B cell (primary cell): ENCODE measurements at regions not wholly inside any gene's neighbourhood (a gene's known extent, or its start where the extent isn't known, plus 50 kb on each side); places are given as distances from the start of the nearest gene placed in this dataset. TPM values are rescaled to one million over a fixed set of nuclear protein-coding genes. Genes with fewer than 3 reads are reported as not detected.
"Not testable (repeated sequence)": the region's sequence is repeated elsewhere in the genome, so short reads cannot be mapped to it uniquely, and the experiment has no call there.

Source experiments
- ATAC-seq: fragments of 200-7000 bp; cut with Tn5 transposase; one replicate; pipeline ENCODE4 v1.10.0; 2021; ENCODE audit warnings: low read depth, mild to moderate bottlenecking, moderate number of reproducible peaks, moderate library complexity
- CTCF ChIA-PET: fragments of 350-600 bp; sonication (Branson Sonifier 250); formaldehyde crosslinking; loops from one replicate; lab custom pipeline; 2021; ENCODE audit warnings: antibody characterized with exemption, inconsistent platforms; lab: Charles Lee
- POLR2A ChIA-PET: fragments of 350-600 bp; sonication (Branson Sonifier 250); formaldehyde crosslinking; loops from one replicate; lab custom pipeline; 2021; ENCODE audit warnings: antibody characterized with exemption; lab: Charles Lee
- DNase-seq: peaks from one replicate; pipeline ENCODE4 v3.0.0; 2013
- H2AFZ ChIP-seq: 2 replicates; pipeline ENCODE4 v1.6.1; 2012; ENCODE audit warnings: mild to moderate bottlenecking, low read depth, low read length; ENCODE audit not compliant: insufficient read depth, poor library complexity, severe bottlenecking
- H3K27ac ChIP-seq, 2 donors: 1 replicate in 1 of 2; 2 replicates in 1 of 2; pipeline ENCODE4 v1.5.1; 2012 to 2013; ENCODE audit warnings: low read length in 2 of 2, mild to moderate bottlenecking in 2 of 2, moderate library complexity in 1 of 2
- H3K27me3 ChIP-seq, 4 experiments: fragments of 200-600 bp in 1 of 4; sonication (generic) in 1 of 4; replicated peaks in 1 of 4; 1 replicate in 2 of 4; 2 replicates in 2 of 4; pipeline versions ENCODE4 v1.6.1 to v1.7.0; 2013 to 2016; ENCODE audit warnings: low read length in 3 of 4, mild to moderate bottlenecking in 2 of 4, mixed read lengths in 1 of 4, moderate library complexity in 1 of 4; ENCODE audit not compliant: insufficient read depth in 4 of 4, control insufficient read depth in 3 of 4; ENCODE audit errors: control extremely low read depth in 1 of 4
- H3K36me3 ChIP-seq, 2 experiments: replicated peaks in 1 of 2; 1 replicate in 1 of 2; 2 replicates in 1 of 2; pipeline versions ENCODE4 v1.6.1 to v1.7.1; 2013; ENCODE audit warnings: low read length in 1 of 2; ENCODE audit not compliant: insufficient read depth in 2 of 2, control insufficient read depth in 1 of 2; ENCODE audit errors: control extremely low read depth in 1 of 2, extremely low read depth in 1 of 2
- H3K4me1 ChIP-seq, 2 donors: fragments of 200-600 bp in 1 of 2; sonication (generic) in 1 of 2; 1 replicate in 1 of 2; 2 replicates in 1 of 2; pipeline versions ENCODE4 v1.5.1 to v1.6.1; 2013 to 2017; ENCODE audit warnings: low read length in 2 of 2; ENCODE audit not compliant: control insufficient read depth in 2 of 2, insufficient read depth in 2 of 2
- H3K4me2 ChIP-seq: replicated peaks from 2 replicates; pipeline ENCODE3; 2012; ENCODE audit warnings: mild to moderate bottlenecking, low read depth, low read length; ENCODE audit not compliant: poor library complexity, severe bottlenecking
- H3K4me3 ChIP-seq, 5 experiments: fragments of 200-600 bp in 1 of 5; sonication (generic) in 1 of 5; 1 replicate in 3 of 5; 2 replicates in 2 of 5; pipeline versions ENCODE4 v1.5.1 to v1.7.0; 2011 to 2016; ENCODE audit warnings: low read length in 4 of 5, mild to moderate bottlenecking in 4 of 5, low read depth in 2 of 5, control low read depth in 1 of 5, moderate library complexity in 1 of 5; ENCODE audit not compliant: insufficient read depth in 1 of 5; ENCODE audit errors: control extremely low read depth in 1 of 5, extremely low read depth in 1 of 5
- H3K79me2 ChIP-seq: fragments of 200-600 bp; sonication (generic); one replicate; pipeline ENCODE4 v1.6.0; 2016; ENCODE audit warnings: low read length; ENCODE audit not compliant: control insufficient read depth, insufficient read depth
- H3K9ac ChIP-seq: fragments of 200-600 bp; sonication (generic); 2 replicates; pipeline ENCODE4 v1.6.1; 2017; ENCODE audit warnings: mild to moderate bottlenecking, low read length, moderate library complexity
- H3K9me3 ChIP-seq, 3 donors: one replicate each; pipeline versions ENCODE4 v1.6.1 to v1.7.1; 2013; ENCODE audit warnings: low read length in 2 of 3; ENCODE audit not compliant: control insufficient read depth in 2 of 3, insufficient read depth in 1 of 3; ENCODE audit errors: control extremely low read depth in 1 of 3
- H4K20me1 ChIP-seq: 2 replicates; pipeline ENCODE4 v1.6.0; 2012; ENCODE audit warnings: mild to moderate bottlenecking, low read length; ENCODE audit not compliant: insufficient read depth, control insufficient read depth, poor library complexity, severe bottlenecking
- H3K27ac Mint-ChIP-seq: one replicate; pipeline ENCODE4 v1.8.0; 2021; ENCODE audit warnings: mixed read lengths
- H3K27me3 Mint-ChIP-seq: one replicate; pipeline ENCODE4 v1.8.0; 2021; ENCODE audit warnings: mixed read lengths
- H3K4me1 Mint-ChIP-seq: one replicate; pipeline ENCODE4 v1.8.0; 2021; ENCODE audit warnings: mixed read lengths
- H3K4me3 Mint-ChIP-seq: one replicate; pipeline ENCODE4 v1.8.0; 2021; ENCODE audit warnings: mixed read lengths
- H3K9me3 Mint-ChIP-seq: one replicate; pipeline ENCODE4 v1.8.0; 2022; ENCODE audit warnings: mixed read lengths; ENCODE audit not compliant: insufficient read depth
- WGBS: methylation state at CpG from one replicate; pipeline ENCODE4 v1.1.5; 2013; ENCODE audit warnings: missing lambda C conversion rate; ENCODE audit not compliant: insufficient coverage; 5-methylcytosine and 5-hydroxymethylcytosine counted together
- intact Hi-C: fragments of 100-400 bp; cut with micrococcal nuclease; formaldehyde crosslinking; loops from one replicate; pipeline ENCODE4 v1.10.0; 2022
- small RNA-seq: library from RNA; depleted of rRNA; stranded (forward); fragments of <200 nt; gene quantifications from one replicate; pipeline ENCODE3, GENCODE V24; 2012; ENCODE audit warnings: low replicate concordance, low read depth; ENCODE audit not compliant: insufficient read length

DNA sequence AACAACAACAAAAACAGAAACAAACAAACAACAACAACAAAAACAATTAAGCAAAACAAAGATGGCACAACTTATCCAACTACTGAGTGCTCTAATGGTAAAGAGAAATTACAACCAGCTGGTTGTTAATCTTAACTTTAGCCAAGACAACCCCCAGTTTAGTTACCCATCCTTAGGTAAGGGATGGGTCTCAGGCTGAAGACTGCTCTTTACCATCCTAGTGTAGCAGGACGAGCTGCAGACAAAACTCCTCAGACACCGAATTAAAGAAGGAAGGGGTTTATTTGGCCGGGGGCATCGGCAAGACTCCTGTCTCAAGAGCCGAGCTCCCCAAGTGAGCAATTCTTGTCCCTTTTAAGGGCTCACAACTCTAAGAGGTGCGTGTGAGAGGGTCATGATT is 65.6 kb upstream of the PTPN20 start:
- H3K4me3 ChIP-seq, H3K27ac Mint-ChIP-seq, H3K9me3 Mint-ChIP-seq, H4K20me1 ChIP-seq, intact Hi-C loops, H3K27ac ChIP-seq, H3K27me3 Mint-ChIP-seq, H3K4me3 Mint-ChIP-seq, H2AFZ ChIP-seq, CTCF ChIA-PET, DNase-seq, H3K27me3 ChIP-seq, H3K9me3 ChIP-seq, H3K9ac ChIP-seq, H3K79me2 ChIP-seq, H3K4me1 Mint-ChIP-seq, H3K36me3 ChIP-seq, POLR2A ChIA-PET, H3K4me1 ChIP-seq, ATAC-seq, H3K4me2 ChIP-seq: not testable (repeated sequence)
- no CpG with 5 or more reads among the region's 6 CpGs for WGBS

DNA sequence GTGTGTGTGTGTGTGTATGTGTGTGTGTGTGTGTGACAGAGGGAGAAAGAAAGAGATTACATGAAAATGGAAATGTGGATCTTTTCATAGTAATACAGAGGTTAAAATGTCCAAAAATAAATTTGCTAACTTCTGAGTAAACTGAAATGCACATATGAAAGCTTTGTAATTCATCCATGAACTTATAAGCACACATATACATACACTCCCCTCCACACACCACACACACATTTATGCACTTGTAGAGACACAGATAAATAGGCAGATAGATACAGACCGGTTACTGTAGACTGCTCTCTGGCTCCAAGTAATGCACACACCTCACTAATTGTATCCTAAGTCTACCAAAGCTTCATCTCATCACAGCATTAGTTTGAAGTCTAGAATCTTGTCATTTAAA is 50.5 kb upstream of the PTPN20 start:
- H2AFZ ChIP-seq, H3K79me2 ChIP-seq, H3K9me3 ChIP-seq, H3K9me3 Mint-ChIP-seq, H3K4me3 ChIP-seq, H3K9ac ChIP-seq, H4K20me1 ChIP-seq, CTCF ChIA-PET, H3K27me3 ChIP-seq, intact Hi-C loops, H3K4me2 ChIP-seq, ATAC-seq, H3K4me1 Mint-ChIP-seq, H3K4me1 ChIP-seq, DNase-seq, H3K27me3 Mint-ChIP-seq, H3K4me3 Mint-ChIP-seq, POLR2A ChIA-PET, H3K27ac Mint-ChIP-seq, H3K36me3 ChIP-seq, H3K27ac ChIP-seq: not testable (repeated sequence)
- WGBS: no CpG with 5 or more reads among the region's 1 CpG

Small RNA genes in the stretch of these regions (small RNA-seq; reads per million reads assigned to genes)
- gene RNA5SP311: not detected
